NCI-H1105 treated with DMSO at 0.1 percent for 48 hours (cell line): ENCODE measurements at regions not wholly inside any gene's neighbourhood (a gene's known extent, or its start where the extent isn't known, plus 50 kb on each side); places are given as distances from the start of the nearest gene placed in this dataset.
A peak's percentile ranks its signal among the peaks of the same experiment; 100 is the strongest.

Source experiments
- DNase-seq: peaks from one replicate; lab custom pipeline; 2025; lab: John Stamatoyannopoulos, UW

DNA sequence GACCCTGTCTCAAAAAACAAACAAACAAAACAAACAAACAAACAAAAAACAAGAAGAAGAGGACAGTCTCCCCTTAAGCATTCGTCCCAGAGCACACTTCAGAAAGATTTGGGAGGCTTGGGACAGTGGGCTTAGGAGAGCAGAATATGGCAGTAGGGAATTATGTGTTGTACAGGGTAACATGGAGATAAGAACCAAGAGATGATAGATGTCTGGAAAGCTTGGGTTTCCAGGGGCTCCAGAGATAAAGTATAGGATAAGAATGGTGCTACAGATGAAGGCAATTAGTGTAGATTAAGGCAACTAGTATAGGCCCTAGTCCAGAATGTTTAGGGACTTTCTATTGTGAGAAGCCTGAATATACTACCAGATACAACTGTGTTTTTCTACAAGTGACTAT is 934.9 kb upstream of the AUTS2 start:
- no peak for DNase-seq

DNA sequence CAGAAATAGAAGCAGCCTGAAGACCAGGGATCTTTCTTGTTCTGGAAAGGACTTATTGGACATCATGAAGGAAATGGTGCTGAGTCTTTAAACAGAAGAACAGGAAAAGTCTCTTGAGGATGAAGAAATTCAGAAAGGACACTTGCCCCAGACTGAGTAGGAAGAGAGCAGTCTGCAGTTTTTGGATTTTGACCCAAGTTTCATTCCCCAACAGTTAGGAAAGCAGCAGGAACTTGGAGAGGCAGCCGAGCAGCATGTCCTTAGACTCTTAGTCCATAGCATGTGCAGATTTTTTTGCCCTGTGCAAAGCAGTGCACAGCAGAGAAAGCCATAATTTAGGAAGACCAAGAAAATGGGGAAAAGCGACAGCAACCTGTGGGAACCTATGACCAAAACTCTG is 927.2 kb upstream of the AUTS2 start:
- no peak for DNase-seq

DNA sequence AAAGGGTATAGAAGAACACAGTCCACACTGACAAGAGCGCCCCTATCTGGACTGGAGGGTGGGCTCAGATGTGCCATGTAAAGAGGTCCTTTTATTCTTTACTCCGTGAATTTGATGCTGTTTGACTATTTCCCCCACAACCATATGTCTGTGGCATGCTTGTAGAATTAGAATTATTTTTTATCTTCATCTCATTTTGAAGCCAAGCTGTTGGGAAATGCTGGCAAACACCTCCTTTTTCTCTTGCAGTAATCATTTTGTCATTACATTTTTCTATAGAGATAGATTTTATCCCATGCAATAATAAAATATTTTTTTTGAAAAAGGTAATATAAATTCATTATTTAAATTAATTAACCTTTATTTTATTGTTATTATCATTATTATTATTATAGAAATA is 926.6 kb upstream of the AUTS2 start:
- DNase-seq: no peak

DNA sequence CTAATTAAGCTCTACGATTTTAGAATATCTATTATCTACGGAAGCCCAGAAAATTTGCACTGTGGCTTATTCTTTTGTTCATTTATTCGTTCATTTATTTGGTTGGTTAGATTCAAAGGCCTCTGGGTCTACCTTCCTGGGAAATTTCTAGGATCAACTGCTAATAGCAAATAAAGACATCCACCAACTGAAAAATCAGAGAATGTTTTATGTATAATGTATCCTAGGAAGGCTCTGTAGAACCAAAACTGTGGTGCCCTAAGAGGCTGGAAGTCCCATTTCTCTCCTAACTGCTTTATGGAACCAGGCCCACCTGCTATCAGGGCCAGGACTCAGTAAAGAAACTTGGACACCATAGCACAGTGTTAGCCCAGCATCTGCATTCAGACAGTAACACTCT is 923.4 kb upstream of the AUTS2 start:
- no peak for DNase-seq

DNA sequence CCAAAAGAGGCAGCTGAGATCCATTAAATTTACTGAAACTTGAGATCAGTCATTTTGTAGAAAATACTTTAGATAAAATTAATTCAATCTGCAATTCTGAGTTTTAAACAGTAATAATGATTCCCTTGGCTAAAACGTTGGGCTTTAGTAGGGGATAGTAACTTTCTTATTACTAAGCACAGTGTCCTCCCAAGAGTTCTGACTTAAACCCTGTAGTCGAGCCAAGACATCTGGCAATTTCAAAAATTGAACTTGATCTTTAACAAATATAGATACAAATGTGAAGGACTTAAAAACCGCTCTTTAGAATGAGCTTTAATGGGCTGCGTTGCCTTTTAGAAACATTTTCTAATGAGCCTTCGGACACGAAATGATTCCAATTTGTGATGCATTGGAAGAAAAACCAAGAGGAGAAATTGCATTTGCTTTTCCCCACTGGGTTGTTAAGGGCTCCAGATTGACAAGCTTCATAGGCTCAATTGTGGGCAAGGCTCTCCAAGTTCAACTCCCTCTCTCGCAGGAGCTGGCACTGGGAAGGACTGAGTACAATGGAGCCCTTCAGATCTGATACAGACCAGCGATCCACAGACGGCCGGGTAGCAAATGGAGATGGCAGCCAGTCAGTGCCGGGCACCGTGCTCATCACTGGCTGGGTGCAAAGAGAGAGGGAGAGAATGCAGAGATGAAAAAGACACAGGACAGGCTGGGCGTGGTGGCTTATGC is 921.3 kb upstream of the AUTS2 start:
- DNase-seq: no peak

DNA sequence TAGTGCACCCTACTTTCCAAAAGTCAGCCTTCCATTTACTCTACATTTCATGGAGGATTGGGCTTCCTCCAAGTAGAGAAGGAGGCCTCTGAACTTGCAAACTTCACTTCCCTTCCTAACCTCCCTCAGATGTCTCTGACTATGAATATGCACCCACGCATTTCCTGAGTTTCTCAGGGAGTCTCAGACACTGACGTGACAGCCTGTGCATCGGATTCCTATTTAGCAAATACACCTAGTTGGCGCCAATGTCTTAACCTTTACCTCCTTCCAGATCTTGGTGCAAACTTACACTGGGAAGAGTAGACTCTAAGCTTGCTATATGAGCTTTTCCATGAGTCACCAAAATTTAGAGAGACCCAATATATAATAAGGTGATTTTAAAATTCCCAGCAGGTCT is 920.1 kb upstream of the AUTS2 start:
- no peak for DNase-seq

DNA sequence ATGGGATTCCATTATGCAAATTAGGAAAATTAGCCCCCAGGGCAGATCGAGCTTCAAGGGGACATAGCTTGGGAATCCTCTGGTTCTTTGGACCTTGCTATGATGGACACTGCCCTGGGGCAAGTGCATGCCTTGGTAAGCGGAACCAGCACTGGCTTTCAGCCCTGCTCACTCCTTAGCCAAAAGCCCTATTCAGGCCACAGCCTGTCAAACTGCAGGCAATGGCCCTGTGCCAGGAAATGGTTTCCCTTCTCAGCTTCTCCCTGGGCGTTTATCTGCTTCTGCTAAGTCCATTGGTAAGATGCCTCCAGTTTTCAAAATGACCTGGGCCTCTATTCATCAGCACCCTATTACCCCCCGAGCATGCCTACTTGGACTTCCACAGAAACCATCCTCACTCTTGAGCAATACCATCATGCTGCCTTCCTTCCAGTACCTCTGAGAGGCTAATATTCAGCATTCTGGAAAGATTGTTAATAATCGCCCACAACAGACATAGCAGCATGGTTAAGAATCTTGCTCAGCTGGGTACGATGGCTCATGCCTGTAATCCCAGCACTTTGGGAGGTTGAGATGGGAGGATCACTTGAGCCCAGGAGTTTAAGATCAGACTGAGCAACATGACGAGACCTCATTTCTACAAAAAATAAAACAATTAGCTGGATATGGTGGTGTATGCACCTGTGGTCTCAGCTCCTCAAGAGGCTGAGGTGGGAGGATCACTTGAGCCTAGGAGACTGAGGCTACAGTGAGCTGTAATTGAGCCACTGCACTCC is 918.6 kb upstream of the AUTS2 start:
- DNase-seq: peak; percentile 28

DNA sequence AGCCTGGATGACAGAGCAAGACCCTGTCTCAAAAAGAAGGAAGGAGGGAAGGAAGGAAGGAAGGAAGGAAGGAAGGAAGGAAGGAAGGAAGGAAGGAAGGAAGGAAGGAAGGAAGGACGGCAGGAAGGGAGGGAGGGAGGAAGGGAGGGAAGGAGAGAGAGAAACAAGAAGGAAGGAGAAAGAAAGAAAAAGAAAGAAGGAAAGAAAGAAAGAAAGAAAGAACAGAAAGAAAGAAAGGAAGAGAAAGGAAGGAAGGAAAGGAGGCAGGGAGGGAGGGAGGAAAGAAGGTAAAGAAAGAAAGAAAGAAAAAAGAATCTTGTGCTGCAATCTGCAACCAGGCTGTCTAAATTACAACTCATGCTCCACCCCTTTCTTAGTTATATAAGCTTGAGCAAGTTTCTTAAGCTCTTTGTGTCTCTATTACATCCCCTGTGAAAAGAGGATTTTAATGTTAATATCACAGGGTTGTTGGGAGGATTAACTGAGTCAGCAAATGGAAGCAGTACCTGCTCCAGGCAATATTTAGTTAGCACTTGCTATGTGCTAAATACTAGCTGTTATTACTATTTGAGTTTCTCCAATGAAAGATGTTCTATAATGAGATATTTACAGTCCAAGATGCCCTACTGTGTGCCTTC is 917.9 kb upstream of the AUTS2 start:
- no peak for DNase-seq

DNA sequence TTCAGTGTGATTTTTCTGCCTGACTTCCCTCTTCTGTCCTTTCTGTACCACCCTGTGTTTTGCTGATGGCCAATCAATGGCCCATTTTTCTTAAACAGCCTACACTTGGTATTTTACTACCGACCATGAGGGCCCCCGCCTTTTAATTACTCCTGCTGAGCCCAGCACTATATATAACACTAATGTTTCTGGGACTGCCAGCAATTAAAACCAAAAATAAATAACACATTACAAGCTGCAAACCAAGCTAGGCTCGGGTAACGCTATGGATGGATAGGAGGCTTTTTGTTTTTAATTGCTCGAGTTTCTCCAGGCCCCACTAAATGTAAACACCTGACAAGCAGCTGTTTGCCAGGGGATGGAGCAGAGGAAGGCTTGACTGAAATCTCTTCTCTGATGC is 915.4 kb upstream of the AUTS2 start:
- DNase-seq: peak; percentile 95

DNA sequence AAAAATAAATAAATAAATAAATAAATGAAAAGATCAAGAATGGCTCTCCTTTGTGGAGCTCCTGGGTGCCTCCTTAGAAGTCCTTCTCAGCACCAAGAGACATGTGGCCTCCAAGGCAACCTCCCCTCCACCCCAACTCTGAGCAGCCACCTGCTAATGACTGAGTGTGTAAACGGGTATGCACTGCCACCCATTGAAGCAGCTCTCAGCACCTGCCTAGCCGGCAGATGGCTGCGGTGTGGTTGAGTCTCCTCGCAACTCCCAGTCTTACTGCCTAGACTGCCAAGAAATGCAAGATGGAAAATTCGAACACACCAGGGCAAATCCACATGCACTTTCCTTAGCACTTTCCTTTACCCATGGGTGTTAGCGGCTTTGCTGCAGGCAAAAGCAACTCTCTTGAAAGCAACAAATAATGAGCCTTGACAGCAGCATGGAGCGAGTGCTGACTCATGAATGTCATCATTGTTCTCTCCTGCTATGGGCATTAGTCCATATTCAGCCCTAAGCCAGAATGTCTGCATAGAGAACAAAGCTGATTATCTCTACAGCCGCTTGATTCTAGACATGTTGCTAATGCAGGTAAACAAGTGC is 913.9 kb upstream of the AUTS2 start:
- peak; percentile 73 for DNase-seq

DNA sequence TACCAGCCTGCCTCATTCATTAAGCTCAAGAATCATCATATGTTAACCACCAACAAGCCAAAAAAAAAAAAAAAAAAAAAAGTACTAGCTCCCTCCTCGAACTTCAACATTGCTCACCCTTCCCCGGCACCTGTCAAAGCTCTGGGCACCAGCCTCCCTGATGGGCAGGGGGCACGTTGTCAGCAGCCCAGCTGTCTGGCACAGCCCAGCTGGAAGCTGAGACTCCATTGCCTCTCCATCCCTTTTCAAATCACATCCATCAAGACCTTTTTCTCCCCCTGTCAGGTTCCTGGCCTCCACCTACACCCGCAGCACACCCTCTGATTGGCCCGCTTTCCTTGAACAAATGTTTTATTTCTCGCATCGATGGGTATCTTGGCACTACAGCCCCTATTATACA is 913.3 kb upstream of the AUTS2 start:
- peak; percentile 52 for DNase-seq

DNA sequence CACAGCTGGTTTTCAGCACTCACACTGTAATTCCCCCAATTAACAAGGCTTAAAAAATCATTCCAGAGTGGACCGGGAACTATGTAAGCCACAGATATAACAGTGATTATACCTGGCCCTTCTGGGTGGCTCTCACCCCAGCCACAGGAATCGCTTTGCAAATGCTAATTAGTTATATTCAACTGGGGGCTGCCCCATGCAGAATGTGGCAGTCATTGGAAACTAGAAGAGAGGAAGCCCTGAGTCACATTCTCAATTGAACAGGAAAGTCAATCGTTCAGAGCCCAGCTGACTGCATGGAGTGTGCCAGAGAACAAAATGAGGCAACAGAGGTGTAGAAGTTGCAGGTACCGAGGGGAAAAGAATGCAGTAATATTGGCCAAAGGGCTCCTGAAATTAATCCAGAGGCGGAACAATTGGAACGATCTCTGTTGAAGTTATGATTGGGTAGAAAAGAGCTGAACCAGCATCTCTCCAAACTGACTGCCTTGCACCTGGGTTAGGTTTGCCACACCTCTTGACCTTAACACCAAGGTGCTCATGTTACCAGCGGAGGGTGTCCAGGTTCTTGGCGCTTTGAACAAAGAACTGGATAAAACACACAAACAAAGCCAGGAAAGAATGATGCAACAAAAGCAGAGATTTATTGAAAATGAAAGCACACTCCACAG is 909.7 kb upstream of the AUTS2 start:
- DNase-seq: peak; percentile 80

DNA sequence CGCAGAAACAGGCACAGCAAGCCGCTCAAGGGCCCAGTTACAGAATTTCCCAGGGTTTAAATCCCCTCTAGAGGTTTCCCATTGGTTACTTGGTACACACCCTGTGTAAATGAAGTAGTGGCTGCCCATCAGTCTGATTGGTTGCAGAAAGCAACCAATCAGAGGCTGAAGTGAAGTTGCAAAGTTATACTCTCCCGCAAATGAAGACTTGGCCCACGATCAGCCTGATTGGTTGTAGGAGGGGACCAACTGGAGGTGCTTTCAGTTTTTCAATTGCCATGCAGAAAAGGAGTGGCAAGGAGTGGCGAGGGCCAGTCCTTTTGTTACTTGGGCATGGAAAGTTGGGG is 909.2 kb upstream of the AUTS2 start:
- DNase-seq: no peak

DNA sequence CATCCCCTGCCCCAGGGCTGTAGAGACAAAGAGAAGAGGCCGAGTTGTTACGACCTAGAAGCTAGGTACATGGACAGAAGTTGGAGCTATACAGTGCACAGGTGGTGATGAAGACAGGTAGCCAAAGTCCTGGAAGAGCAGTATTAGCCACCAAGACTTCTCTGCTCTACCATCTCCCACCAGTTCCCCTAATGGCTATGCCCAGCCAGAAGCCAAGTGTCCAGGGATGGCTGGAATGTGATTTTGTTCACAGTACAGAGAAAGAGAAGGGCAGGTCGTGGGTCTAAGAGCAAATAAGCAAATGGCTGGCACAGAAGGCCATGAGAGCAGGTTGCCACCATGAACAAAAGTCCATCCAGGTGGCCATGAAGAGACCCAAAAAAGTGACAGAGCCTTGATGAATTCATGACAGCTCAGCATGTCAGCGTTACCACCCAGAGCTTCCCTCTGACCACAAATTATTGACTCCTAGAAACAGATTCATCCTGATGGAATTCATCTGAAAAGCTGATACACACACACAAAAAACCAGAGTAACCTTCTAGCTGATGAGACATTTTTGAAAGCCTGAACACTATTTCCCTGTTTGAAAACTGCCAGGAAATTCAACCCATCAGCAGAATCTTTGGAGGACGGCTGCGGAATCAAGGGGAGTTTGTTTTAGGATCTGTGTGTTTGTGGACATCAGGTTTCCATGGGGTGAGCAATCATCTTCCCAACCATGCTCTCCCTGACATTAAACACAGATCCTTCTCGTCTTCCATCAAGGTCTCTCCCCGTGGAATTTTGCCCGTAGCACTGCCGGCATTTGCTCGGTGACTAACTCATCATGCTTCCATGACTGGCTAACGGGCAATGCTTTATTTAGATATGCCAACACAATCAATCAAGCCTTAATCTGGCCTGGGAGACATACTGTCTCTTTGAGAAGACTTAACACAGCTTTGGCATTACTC is 906.7 kb upstream of the AUTS2 start:
- no peak for DNase-seq

DNA sequence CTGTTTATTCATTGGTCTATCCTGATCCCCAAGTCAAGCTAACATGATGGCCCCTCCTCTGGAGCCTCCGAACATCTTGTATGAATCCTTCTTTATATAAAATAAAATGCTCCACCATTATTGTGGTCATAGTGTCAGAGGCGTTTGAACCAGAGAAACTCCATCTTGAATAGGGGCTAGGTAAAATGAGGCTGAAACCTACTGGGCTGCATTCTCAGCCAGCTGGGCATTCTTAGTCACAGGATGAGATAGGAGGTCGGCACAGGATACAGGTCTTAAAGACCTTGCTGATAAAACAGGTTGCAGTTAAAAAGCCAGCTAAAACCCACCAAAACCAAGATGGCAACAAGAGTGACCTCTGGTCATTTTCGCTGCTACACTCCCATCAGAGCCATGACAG is 905.8 kb upstream of the AUTS2 start:
- no peak for DNase-seq

DNA sequence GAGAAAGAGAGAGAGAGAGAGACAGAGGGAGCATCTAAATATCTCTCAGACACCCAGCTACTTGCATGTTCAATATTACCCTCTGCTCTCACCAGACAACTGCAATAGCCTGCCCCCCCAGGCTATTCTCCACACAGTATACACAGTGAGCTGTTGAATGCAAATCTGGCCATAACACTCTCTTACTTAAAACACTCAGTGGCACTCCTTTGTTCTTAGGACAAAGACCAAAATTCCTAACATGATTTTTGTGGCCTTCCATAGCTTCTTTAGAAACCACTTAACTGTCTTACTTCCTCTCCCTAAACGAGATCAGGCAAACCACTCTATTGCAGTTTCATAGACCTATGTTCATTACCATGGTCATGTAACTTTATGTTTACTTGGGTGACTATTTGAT is 903.6 kb upstream of the AUTS2 start:
- DNase-seq: no peak

DNA sequence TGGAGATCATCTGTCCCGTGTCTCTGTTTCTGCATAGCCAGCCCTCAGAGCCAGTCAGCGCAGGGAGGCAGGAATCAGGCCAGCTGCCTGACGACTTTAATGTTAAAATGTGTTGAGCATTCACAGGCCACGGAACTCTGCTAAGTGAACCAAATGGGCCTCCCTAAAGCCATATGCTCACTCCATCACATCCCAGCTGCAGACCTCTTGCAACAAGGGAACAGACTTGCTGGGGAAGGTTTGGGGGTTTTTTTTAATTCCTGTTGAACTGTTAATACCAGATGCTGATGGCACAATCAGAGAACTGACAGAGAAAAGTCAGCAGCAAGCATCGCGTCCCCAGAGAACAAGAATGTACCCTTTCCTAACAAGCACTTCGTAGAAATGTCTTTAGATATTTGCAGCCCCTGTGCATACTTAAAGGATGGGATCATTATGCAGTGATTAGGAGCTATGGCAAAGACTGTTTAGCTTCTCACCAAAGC is 900.4 kb upstream of the AUTS2 start:
- no peak for DNase-seq

DNA sequence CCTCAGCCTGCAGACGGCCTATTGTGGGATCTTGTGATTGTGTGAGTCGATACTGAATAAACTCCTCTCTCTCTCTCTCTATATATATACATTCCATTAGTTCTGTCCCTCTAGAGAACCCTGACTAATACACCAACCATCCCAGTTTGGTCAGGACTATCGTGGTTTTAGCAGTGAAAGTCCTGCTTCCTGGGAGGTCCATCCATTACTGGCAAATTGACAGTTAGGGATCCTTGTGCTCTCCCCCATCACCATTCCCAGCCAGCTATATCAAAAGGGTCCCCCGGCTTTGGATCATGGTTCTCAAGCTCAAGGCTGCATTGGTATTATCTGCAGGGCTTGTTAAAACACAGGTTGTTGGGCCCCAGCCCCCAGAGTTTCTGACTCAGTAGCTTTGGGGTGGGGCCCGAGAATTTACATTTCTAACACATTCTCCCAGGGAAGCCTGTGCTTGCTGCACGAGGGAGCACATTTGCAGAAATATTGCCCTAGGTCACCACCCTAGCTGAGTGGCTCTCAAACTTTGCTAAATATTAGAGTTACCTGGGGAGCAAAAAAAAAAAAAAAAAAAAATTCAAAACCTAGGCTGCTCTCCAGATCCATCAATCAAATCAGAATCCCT is 899.1 kb upstream of the AUTS2 start:
- no peak for DNase-seq

DNA sequence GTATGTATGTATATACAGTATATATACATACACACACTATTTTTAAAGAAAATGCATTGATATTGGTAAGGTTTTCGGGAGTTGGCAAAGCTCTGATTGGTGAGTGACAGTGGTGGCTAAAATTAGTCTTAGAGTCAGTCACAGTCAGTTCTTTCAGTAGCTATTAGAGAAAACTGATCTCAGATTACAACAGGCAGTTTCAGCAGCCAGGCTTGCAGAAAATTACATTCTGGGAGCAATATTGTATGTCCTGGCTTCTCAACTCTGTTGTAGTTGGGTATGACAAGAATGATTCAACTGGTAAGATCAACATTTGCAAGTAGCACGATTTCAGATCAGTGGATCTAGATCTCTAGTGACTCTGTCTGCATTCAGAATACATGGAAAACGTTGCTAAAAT is 897.9 kb upstream of the AUTS2 start:
- no peak for DNase-seq

DNA sequence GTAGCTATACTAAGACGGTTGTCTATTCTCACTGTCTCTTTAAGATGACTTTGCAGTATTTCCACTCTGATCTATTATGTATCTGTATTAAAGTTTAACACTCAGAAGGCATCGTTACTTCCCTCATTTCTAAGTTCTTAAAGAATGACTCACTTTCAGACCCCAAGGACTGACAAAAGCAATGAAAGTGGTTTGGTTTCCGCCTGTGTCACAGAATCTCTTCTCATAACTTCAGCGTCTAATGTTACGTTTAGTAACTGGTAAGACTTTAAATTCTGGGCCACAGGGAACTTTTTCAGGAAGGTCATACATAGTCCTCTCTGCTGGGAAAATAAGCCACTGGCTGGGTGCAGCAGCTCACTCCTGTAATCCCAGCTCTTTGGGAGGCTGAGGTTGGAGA is 892.0 kb upstream of the AUTS2 start:
- no peak for DNase-seq

DNA sequence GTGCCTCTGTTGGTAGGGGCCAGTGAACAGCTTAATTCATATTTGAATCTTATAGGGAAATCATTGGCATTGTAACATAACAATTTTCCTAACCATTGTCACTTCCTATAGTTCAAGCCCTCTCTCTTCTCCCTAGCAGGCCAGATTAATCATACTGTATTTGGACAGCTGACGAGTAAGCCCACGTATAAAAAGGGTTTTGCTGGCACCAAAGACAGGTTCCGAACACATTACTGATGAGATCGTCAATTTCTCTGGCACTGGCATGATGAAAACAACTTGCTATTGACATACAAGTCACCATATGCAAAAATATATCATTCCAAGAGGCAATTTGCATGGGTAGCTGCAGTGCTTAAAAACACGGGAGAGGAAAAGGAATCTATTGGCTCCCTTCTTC is 891.1 kb upstream of the AUTS2 start:
- no peak for DNase-seq
